HCT116 (cell line): ENCODE measurements at regions not wholly inside any gene's neighbourhood (a gene's known extent, or its start where the extent isn't known, plus 50 kb on each side); places are given as distances from the start of the nearest gene placed in this dataset.

Experiments
- ATAC-seq: fragments of 200-7000 bp; cut with Tn5 transposase; 2 replicates; pipeline ENCODE4 v1.9.1; 2020; ENCODE audit warnings: mild to moderate bottlenecking, moderate library complexity
- BruUV-seq: library from RNA; stranded (reverse); fragments of 400-500 nt; replicated peaks from 2 replicates; lab custom pipeline; 2021; lab: Mats Ljungman, UMichigan
- CTCF ChIA-PET: fragments of 300-600 bp; sonication (Branson Sonifier 250); formaldehyde crosslinking; loops from one replicate; lab custom pipeline; 2021; ENCODE audit warnings: antibody characterized with exemption; lab: Charles Lee
- POLR2A ChIA-PET: fragments of 300-600, 350-600 bp; sonication (Branson Sonifier 250); formaldehyde crosslinking; loops from one replicate; lab custom pipeline; 2021; ENCODE audit warnings: antibody characterized with exemption; lab: Charles Lee
- RAD21 ChIA-PET, 2 experiments: fragments of 300-600 bp; sonication (Branson Sonifier 250); formaldehyde crosslinking; loops; one replicate each; lab custom pipeline; 2023; ENCODE audit warnings: low total read pairs in 2 of 2; ENCODE audit not compliant: uncharacterized antibody in 2 of 2, unreplicated experiment in 2 of 2, low non-redundant PET in 1 of 2; lab: Charles Lee
- DNase-seq: peaks from one replicate; pipeline ENCODE4 v3.0.0-alpha.2; 2010; ENCODE audit warnings: low read depth, low spot score
- H2AFZ ChIP-seq: fragments of 200-600 bp; shearing (Covaris generic), sonication (generic); 2 replicates; pipeline ENCODE4 v1.6.1; 2017; ENCODE audit warnings: low read depth, mixed run types, mixed read lengths, antibody characterized with exemption, low read length; ENCODE audit not compliant: poor library complexity, severe bottlenecking
- H3K27ac ChIP-seq: 2 replicates; pipeline ENCODE4 v1.5.1; 2012; ENCODE audit warnings: low read depth, low read length
- H3K27me3 ChIP-seq: fragments of 200-600 bp; sonication (generic); 2 replicates; pipeline ENCODE4 v1.6.1; 2016; ENCODE audit warnings: mixed run types, low read length, mixed read lengths; ENCODE audit not compliant: insufficient read depth
- H3K36me3 ChIP-seq, 2 experiments: fragments of 200-500 bp in 1 of 2; fragments of 200-600 bp in 1 of 2; sonication (Bioruptor generic) in 1 of 2; sonication (generic) in 1 of 2; 2 replicates each; pipeline versions ENCODE4 v1.5.1 to v1.6.1; 2014 to 2016; ENCODE audit warnings: low read length in 2 of 2, inconsistent platforms in 1 of 2, mixed read lengths in 1 of 2, mixed run types in 1 of 2; ENCODE audit not compliant: insufficient read depth in 2 of 2, control insufficient read depth in 1 of 2
- H3K4me1 ChIP-seq, 2 experiments: fragments of 200-600 bp in 1 of 2; sonication (generic) in 1 of 2; 2 replicates each; pipeline versions ENCODE4 v1.5.1 to v1.6.1; 2012 to 2017; ENCODE audit warnings: low read length in 2 of 2, inconsistent platforms in 1 of 2, mild to moderate bottlenecking in 1 of 2, mixed read lengths in 1 of 2, mixed run types in 1 of 2, moderate library complexity in 1 of 2; ENCODE audit not compliant: insufficient read depth in 2 of 2, control insufficient read depth in 1 of 2
- H3K4me2 ChIP-seq: fragments of 200-600 bp; sonication (generic); 2 replicates; pipeline ENCODE4 v1.6.1; 2017; ENCODE audit warnings: mixed run types, low read length, mixed read lengths
- H3K4me3 ChIP-seq, 2 experiments: fragments of 200-600 bp in 1 of 2; sonication (generic) in 1 of 2; replicated peaks in 1 of 2; 2 replicates each; pipeline ENCODE4 v1.5.1; 2011 to 2016; ENCODE audit warnings: low read length in 2 of 2, control low read depth in 1 of 2, low read depth in 1 of 2, mild to moderate bottlenecking in 1 of 2, mixed read lengths in 1 of 2, mixed run types in 1 of 2
- H3K79me2 ChIP-seq: fragments of 200-600 bp; sonication (generic); 2 replicates; pipeline ENCODE4 v1.6.1; 2017; ENCODE audit warnings: mild to moderate bottlenecking, mixed run types, low read length, moderate library complexity, mixed read lengths; ENCODE audit not compliant: insufficient read depth
- H3K9ac ChIP-seq: fragments of 200-600 bp; sonication (generic); 2 replicates; pipeline ENCODE4 v1.6.1; 2016; ENCODE audit warnings: low read length, mixed read lengths
- H3K9me2 ChIP-seq: fragments of 200-600 bp; sonication (generic), shearing (Covaris generic); 2 replicates; pipeline ENCODE4 v1.6.1; 2017; ENCODE audit warnings: mixed run types, mild to moderate bottlenecking, moderate library complexity; ENCODE audit not compliant: insufficient read depth
- H3K9me3 ChIP-seq, 2 experiments: fragments of 200-500 bp in 1 of 2; fragments of 200-600 bp in 1 of 2; sonication (Bioruptor generic) in 1 of 2; sonication (generic) in 1 of 2; 2 replicates each; pipeline ENCODE4 v1.6.1; 2014 to 2017; ENCODE audit warnings: low read length in 2 of 2, mixed read lengths in 2 of 2, inconsistent platforms in 1 of 2, low read depth in 1 of 2, mild to moderate bottlenecking in 1 of 2, mixed run types in 1 of 2, moderate library complexity in 1 of 2; ENCODE audit not compliant: control insufficient read depth in 1 of 2, insufficient read depth in 1 of 2
- H4K20me1 ChIP-seq: fragments of 200-600 bp; sonication (generic), shearing (Covaris generic); 2 replicates; pipeline ENCODE4 v1.6.1; 2017; ENCODE audit warnings: mixed run types, mild to moderate bottlenecking, moderate library complexity; ENCODE audit not compliant: insufficient read depth
- CEBPB ChIP-seq: IDR thresholded peaks from 2 replicates; pipeline ENCODE4 v1.6.1; 2012; ENCODE audit warnings: low read depth
- CTCF ChIP-seq, 3 experiments: fragments of 200-600 bp in 1 of 3; sonication (generic) in 1 of 3; IDR thresholded peaks in 2 of 3; conservative IDR thresholded peaks in 1 of 3; 2 replicates each; pipeline ENCODE4 v1.5.1; 2012 to 2017; ENCODE audit warnings: low read depth in 2 of 3, low read length in 2 of 3, antibody characterized with exemption in 1 of 3, borderline replicate concordance in 1 of 3, control low read depth in 1 of 3, mild to moderate bottlenecking in 1 of 3, mixed read lengths in 1 of 3, mixed run types in 1 of 3, moderate library complexity in 1 of 3; ENCODE audit not compliant: insufficient read depth in 1 of 3
- ELF1 ChIP-seq: IDR thresholded peaks from 2 replicates; pipeline ENCODE4 v1.6.1; 2012; ENCODE audit warnings: low read depth, borderline replicate concordance
- POLR2AphosphoS5 ChIP-seq: IDR thresholded peaks from 2 replicates; pipeline ENCODE4 v1.6.1; 2011; ENCODE audit warnings: mild to moderate bottlenecking, low read depth, low read length, moderate library complexity
- REST ChIP-seq: IDR thresholded peaks from 2 replicates; pipeline ENCODE4 v1.6.1; 2012; ENCODE audit warnings: low read depth
- SP1 ChIP-seq: IDR thresholded peaks from 2 replicates; pipeline ENCODE4 v1.6.1; 2012; ENCODE audit warnings: low read depth
- YY1 ChIP-seq: IDR thresholded peaks from 2 replicates; pipeline ENCODE4 v1.6.1; 2011; ENCODE audit warnings: low read length, low read depth, moderate library complexity, mild to moderate bottlenecking; ENCODE audit not compliant: insufficient replicate concordance; ENCODE audit errors: extremely low read depth
- intact Hi-C: fragments of 100-400 bp; cut with micrococcal nuclease; formaldehyde crosslinking; loops from 2 replicates; pipeline ENCODE4 v1.10.0; 2022

DNA sequence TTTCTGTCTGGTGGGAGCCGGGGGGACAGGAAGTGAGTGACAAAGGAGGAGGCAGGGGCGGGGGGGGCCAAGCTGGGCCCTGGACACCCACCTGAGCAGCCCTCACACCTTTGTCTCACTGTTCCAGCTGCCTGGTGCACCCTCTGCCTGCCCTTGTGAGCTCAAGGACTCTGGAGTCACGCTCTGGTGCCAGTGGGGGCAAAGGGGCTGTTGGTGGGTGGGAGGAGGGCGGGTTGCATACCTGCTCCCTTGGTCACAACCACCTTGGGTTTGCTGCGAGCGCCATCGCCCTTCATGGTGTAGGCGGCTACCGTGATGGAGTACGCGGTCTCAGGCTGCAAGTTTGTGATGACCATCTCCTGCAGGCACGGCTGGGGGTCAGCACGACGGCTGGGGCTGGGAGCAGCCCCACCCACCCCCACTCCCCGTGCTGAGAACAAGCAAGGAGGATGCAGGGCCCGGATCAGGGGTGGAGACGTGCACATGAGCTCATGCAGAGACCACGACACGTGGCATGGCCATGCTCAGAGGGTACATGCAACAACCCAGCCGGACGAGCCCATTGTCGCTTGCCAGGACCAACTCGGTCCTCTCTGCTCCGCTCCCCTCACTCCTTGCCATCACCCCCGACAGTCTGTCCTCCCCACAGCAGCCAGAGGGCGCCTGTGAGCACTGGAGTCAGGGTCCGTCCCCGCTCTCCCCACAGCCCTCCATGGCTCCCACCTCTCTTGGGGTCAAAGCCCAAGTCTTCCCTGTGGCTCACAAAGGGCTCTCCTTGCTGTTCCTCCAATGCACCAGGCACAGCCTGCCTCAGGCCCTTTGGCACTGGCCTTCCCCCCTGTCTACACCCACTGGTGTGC is 114.9 kb downstream of the PTPRS start:
- BruUV-seq, result no TSS peak
- TF ChIP-seq CTCF (IDR thresholded peaks at IDR 0.05 in 2 of 3, conservative IDR thresholded peaks at IDR 0.05 in 1 of 3; ENCODE audit: borderline replicate concordance in 1 of 3, insufficient read depth in 1 of 3, low read depth in 2 of 3, low read length in 2 of 3), result peak in 2 of 3 experiments; percentile 75 to 81; a peak in 5 of 6 replicates
- TF ChIP-seq ELF1, result no peak
- TF ChIP-seq CEBPB, result no peak
- TF ChIP-seq SP1, result no peak
- no peak for TF ChIP-seq REST
- no peak for TF ChIP-seq YY1
- no peak for TF ChIP-seq POLR2AphosphoS5
- ATAC-seq (peak; percentile 46), DNase-seq (no peak)
- intact Hi-C loops, result no loop called here
- H3K4me2 ChIP-seq, result no peak overlapping the region
- RAD21 ChIA-PET, result interaction anchor here in 1 of 2 experiments (0.6 kb wide), 1 partner anchor 90 kb away, joined by 3 read pairs; no protein-coding TSS in a partner anchor
- CTCF ChIA-PET, result interaction anchor here (1.3 kb wide), 1 partner anchor 8 kb away, joined by 4 read pairs; no protein-coding TSS in a partner anchor
- H3K9me3 ChIP-seq, result no peaks in the 10 kb centered on the region
- no peaks in the 10 kb centered on the region for H3K79me2 ChIP-seq
- H3K9ac ChIP-seq, result no peak overlapping the region
- H4K20me1 ChIP-seq, result no peaks in the 10 kb centered on the region
- POLR2A ChIA-PET, result no interaction called here
- H3K9me2 ChIP-seq, result no peaks in the 10 kb centered on the region
- H3K4me3 ChIP-seq, result no peak overlapping the region
- H3K4me1 ChIP-seq, result peaks cover 0 to 14% of the 10 kb centered on the region in 2 experiments; a peak in 1 of 4 replicates
- H2AFZ ChIP-seq, result no peak overlapping the region
- H3K36me3 ChIP-seq, result peaks cover 0 to 3% of the 10 kb centered on the region in 2 experiments; a peak in 1 of 4 replicates
- no peak overlapping the region for H3K27ac ChIP-seq
- no peaks in the 10 kb centered on the region for H3K27me3 ChIP-seq
